KMS-11 (cell line): ENCODE measurements at regions not wholly inside any gene's neighbourhood (a gene's known extent, or its start where the extent isn't known, plus 50 kb on each side); places are given as distances from the start of the nearest gene placed in this dataset.

Experiments
- H2AFZ ChIP-seq: fragments of 200-600 bp; sonication (generic); 2 replicates; pipeline ENCODE4 v1.6.1; 2016; ENCODE audit warnings: antibody characterized with exemption, mixed run types, low read depth
- H3K27ac ChIP-seq: fragments of 200-600 bp; sonication (generic); 2 replicates; pipeline ENCODE4 v1.6.1; 2016; ENCODE audit warnings: mild to moderate bottlenecking, mixed run types
- H3K27me3 ChIP-seq: fragments of 200-600 bp; sonication (generic); 2 replicates; pipeline ENCODE4 v1.6.1; 2017; ENCODE audit warnings: mild to moderate bottlenecking, low read depth, mixed run types, moderate library complexity; ENCODE audit not compliant: insufficient read depth
- H3K36me3 ChIP-seq: fragments of 200-600 bp; sonication (generic); 2 replicates; pipeline ENCODE4 v1.6.1; 2017; ENCODE audit warnings: mild to moderate bottlenecking, mixed run types; ENCODE audit not compliant: insufficient read depth
- H3K4me1 ChIP-seq: fragments of 200-600 bp; sonication (generic); 2 replicates; pipeline ENCODE4 v1.6.1; 2016; ENCODE audit warnings: mild to moderate bottlenecking, low read depth, mixed run types; ENCODE audit not compliant: poor library complexity, severe bottlenecking
- H3K4me2 ChIP-seq: fragments of 200-600 bp; sonication (generic); 2 replicates; pipeline ENCODE4 v1.7.0; 2016; ENCODE audit warnings: mild to moderate bottlenecking, mixed run types
- H3K4me3 ChIP-seq: fragments of 200-600 bp; sonication (generic); IDR thresholded peaks from 2 replicates; pipeline ENCODE4 v1.6.1; 2017; ENCODE audit warnings: low read depth, low read length, mixed read lengths; ENCODE audit not compliant: insufficient read depth
- H3K79me2 ChIP-seq: fragments of 200-600 bp; sonication (generic); 2 replicates; pipeline ENCODE4 v1.6.1; 2016; ENCODE audit warnings: low read depth, mixed run types; ENCODE audit not compliant: insufficient read depth
- H3K9ac ChIP-seq: fragments of 200-600 bp; sonication (generic); 2 replicates; pipeline ENCODE4 v1.6.1; 2016; ENCODE audit warnings: mild to moderate bottlenecking, mixed run types
- H4K20me1 ChIP-seq: fragments of 200-600 bp; sonication (generic); 2 replicates; pipeline ENCODE4 v1.6.1; 2016; ENCODE audit warnings: mild to moderate bottlenecking, mixed run types; ENCODE audit not compliant: insufficient read depth
- TF ChIP-seq, protein P1 (sequence below): fragments of 200-600 bp; sonication (generic); conservative IDR thresholded peaks from 2 replicates; pipeline ENCODE4 v1.6.1; 2017; ENCODE audit warnings: low read depth, mild to moderate bottlenecking, antibody characterized with exemption, low read length, moderate library complexity, mixed read lengths

DNA sequence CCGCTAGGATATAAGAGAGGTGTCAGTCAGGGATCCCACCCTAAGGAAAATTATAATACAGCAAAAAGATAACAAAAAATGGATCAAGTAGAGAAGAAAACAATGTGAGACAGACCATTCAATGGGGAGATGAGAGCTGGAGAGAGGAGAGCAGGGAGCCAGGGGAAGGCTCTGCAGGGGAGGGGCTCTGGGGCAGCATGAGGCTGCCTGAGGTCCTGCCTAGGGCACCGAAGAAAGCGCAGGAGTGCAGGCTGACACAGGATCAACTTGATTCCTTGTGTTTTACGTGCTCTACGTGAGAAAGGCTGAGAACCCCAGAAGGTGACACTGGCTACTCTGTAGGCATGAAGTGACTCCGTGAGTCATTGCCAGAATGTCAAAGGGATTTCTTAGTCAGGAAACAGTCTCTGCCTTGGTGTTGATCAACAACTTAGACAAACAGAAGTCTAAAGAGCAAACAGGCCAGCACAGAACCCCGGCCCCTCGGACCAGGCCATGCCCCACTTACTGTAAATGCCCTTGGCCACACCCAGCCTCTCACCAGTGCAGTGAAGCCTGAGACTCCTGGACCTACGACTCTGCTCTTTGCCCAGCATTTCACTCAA, 290.1 kb upstream of the PRDM1 start:
- no peak overlapping the region for H3K27ac ChIP-seq
- H3K4me3 ChIP-seq: no peak overlapping the region
- H3K79me2 ChIP-seq: no peaks in the 10 kb centered on the region
- H3K27me3 ChIP-seq: no peaks in the 10 kb centered on the region
- H4K20me1 ChIP-seq: no peaks in the 10 kb centered on the region
- peaks cover 36% of the 10 kb centered on the region for H3K4me1 ChIP-seq
- H3K4me2 ChIP-seq: no peak overlapping the region
- no peak overlapping the region for H2AFZ ChIP-seq
- TF ChIP-seq, protein P1, sequence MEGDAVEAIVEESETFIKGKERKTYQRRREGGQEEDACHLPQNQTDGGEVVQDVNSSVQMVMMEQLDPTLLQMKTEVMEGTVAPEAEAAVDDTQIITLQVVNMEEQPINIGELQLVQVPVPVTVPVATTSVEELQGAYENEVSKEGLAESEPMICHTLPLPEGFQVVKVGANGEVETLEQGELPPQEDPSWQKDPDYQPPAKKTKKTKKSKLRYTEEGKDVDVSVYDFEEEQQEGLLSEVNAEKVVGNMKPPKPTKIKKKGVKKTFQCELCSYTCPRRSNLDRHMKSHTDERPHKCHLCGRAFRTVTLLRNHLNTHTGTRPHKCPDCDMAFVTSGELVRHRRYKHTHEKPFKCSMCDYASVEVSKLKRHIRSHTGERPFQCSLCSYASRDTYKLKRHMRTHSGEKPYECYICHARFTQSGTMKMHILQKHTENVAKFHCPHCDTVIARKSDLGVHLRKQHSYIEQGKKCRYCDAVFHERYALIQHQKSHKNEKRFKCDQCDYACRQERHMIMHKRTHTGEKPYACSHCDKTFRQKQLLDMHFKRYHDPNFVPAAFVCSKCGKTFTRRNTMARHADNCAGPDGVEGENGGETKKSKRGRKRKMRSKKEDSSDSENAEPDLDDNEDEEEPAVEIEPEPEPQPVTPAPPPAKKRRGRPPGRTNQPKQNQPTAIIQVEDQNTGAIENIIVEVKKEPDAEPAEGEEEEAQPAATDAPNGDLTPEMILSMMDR: no peak
- H3K36me3 ChIP-seq: no peaks in the 10 kb centered on the region
- H3K9ac ChIP-seq: no peak overlapping the region

DNA sequence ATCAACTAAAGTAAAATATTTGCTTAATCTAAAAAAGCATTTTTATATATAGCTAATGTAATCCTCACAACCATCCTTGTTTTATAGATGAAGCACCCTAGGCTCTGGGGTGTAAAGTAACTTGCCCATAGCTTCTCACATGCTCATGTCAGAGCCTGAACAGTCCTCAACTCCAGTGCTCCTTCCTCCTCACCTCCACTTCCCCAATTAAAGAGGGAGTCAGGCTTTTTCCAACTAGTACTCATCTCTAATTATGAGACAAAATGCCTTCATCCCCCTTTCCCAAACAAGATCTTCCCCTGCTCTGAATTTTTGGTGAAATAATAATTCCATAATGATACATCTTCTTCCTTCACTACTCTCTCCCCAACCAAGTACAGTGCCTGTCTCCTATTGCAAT, 290.8 kb upstream of the PRDM1 start:
- Histone ChIP-seq H3K27ac (no peak overlapping the region), H3K4me1 (peaks cover 43% of the 10 kb centered on the region), H4K20me1 (no peaks in the 10 kb centered on the region), H3K36me3 (no peaks in the 10 kb centered on the region), H3K4me3 (no peak overlapping the region), H3K27me3 (no peaks in the 10 kb centered on the region), H3K4me2 (no peak overlapping the region), H2AFZ (no peak overlapping the region), H3K79me2 (no peaks in the 10 kb centered on the region), H3K9ac (no peak overlapping the region)
- TF ChIP-seq, protein P1: no peak

DNA sequence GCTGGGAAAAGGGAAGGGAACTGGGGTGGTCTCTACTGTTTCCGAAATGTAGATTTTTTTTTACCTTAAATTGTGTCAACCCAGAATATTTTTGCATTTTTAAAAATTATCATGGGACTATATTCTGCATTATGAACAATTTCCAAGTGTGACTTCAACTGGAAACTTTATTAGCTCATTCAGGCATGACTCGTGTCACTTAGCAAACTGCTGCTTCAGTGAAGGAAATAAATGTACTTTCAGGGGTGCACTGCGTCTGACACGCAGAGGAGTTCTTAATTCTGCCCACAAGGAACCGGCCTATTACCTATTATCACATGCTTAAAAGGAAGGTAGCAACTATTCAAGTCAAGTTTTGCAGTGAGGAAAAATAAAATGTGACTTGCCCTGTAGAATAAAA, 291.3 kb upstream of the PRDM1 start:
- H3K4me2 ChIP-seq: no peak overlapping the region
- H3K27me3 ChIP-seq: no peaks in the 10 kb centered on the region
- no peaks in the 10 kb centered on the region for H3K79me2 ChIP-seq
- H4K20me1 ChIP-seq: no peaks in the 10 kb centered on the region
- H2AFZ ChIP-seq: no peak overlapping the region
- TF ChIP-seq, protein P1: no peak
- H3K4me3 ChIP-seq: no peak overlapping the region
- H3K36me3 ChIP-seq: no peaks in the 10 kb centered on the region
- H3K9ac ChIP-seq: no peak overlapping the region
- peaks cover 48% of the 10 kb centered on the region for H3K4me1 ChIP-seq
- no peak overlapping the region for H3K27ac ChIP-seq

DNA sequence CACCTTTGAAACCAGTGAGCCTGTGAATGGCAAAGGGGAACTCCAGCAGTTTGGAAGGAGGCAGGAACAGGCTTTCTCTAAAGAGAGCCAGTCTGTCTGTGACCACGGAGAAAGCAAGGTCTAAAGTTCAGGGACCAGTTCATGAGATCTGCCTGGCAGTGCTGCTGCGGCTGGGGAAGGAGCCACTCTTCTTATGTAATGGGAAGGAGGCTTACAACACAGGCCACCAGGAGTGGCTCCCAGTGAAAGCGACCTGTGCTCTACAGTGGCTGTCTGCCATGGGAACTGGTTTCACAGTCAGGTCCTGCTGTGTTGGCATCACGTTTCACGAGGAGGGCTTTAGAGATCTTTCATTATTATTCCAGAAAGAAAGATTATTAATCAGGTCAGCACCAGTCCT, 291.9 kb upstream of the PRDM1 start:
- Histone ChIP-seq H3K27ac (no peak overlapping the region), H3K4me1 (peaks cover 54% of the 10 kb centered on the region), H3K4me3 (no peak overlapping the region), H3K79me2 (no peaks in the 10 kb centered on the region), H3K36me3 (no peaks in the 10 kb centered on the region), H3K4me2 (peak overlapping the region; percentile 13; the same call in 1 of the 2 replicates), H3K27me3 (no peaks in the 10 kb centered on the region), H3K9ac (no peak overlapping the region), H4K20me1 (no peaks in the 10 kb centered on the region), H2AFZ (no peak overlapping the region)
- TF ChIP-seq, protein P1: no peak
